ENCODE measurements at regions not wholly inside any gene's neighbourhood (a gene's known extent, or its start where the extent isn't known, plus 50 kb on each side); places are given as distances from the start of the nearest gene placed in this dataset.

DNA sequence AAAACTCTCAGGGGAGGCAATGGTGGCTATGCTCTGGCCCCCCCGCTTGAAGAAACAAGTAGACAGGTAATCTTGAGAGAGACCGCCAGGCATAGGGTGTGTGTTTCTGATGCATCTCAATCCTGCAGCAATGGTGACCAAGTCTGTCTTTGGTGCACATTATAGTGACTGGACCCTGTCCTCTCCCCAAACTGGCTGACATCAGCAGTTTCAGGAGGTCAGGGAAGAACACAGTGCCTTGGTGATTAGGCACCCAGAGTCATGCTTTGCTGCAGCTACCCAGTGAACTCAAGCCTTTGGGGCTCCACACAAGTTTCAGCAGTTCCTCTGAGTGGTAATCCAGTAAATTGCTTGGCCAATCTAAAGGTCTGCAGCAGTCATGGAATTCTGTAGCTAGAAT, 318.3 kb downstream of the SPIN4 start:
- no peak for TF ChIP-seq CEBPB (IDR thresholded peaks at IDR 0.05)
- TF ChIP-seq, protein P1, sequence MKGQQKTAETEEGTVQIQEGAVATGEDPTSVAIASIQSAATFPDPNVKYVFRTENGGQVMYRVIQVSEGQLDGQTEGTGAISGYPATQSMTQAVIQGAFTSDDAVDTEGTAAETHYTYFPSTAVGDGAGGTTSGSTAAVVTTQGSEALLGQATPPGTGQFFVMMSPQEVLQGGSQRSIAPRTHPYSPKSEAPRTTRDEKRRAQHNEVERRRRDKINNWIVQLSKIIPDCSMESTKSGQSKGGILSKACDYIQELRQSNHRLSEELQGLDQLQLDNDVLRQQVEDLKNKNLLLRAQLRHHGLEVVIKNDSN (IDR thresholded peaks at IDR 0.05): no peak

Measured in Ishikawa (cell line).